HCT116 (cell line): ENCODE measurements at regions not wholly inside any gene's neighbourhood (a gene's known extent, or its start where the extent isn't known, plus 50 kb on each side); places are given as distances from the start of the nearest gene placed in this dataset.
"Not testable (repeated sequence)": the region's sequence is repeated elsewhere in the genome, so short reads cannot be mapped to it uniquely, and the experiment has no call there.

Experiments
- ATAC-seq: fragments of 200-7000 bp; cut with Tn5 transposase; 2 replicates; pipeline ENCODE4 v1.9.1; 2020; ENCODE audit warnings: mild to moderate bottlenecking, moderate library complexity
- BruUV-seq: library from RNA; stranded (reverse); fragments of 400-500 nt; replicated peaks from 2 replicates; lab custom pipeline; 2021; lab: Mats Ljungman, UMichigan
- CTCF ChIA-PET: fragments of 300-600 bp; sonication (Branson Sonifier 250); formaldehyde crosslinking; loops from one replicate; lab custom pipeline; 2021; ENCODE audit warnings: antibody characterized with exemption; lab: Charles Lee
- POLR2A ChIA-PET: fragments of 300-600, 350-600 bp; sonication (Branson Sonifier 250); formaldehyde crosslinking; loops from one replicate; lab custom pipeline; 2021; ENCODE audit warnings: antibody characterized with exemption; lab: Charles Lee
- RAD21 ChIA-PET, 2 experiments: fragments of 300-600 bp; sonication (Branson Sonifier 250); formaldehyde crosslinking; loops; one replicate each; lab custom pipeline; 2023; ENCODE audit warnings: low total read pairs in 2 of 2; ENCODE audit not compliant: uncharacterized antibody in 2 of 2, unreplicated experiment in 2 of 2, low non-redundant PET in 1 of 2; lab: Charles Lee
- DNase-seq: peaks from one replicate; pipeline ENCODE4 v3.0.0-alpha.2; 2010; ENCODE audit warnings: low read depth, low spot score
- H2AFZ ChIP-seq: fragments of 200-600 bp; shearing (Covaris generic), sonication (generic); 2 replicates; pipeline ENCODE4 v1.6.1; 2017; ENCODE audit warnings: low read depth, mixed run types, mixed read lengths, antibody characterized with exemption, low read length; ENCODE audit not compliant: poor library complexity, severe bottlenecking
- H3K27ac ChIP-seq: 2 replicates; pipeline ENCODE4 v1.5.1; 2012; ENCODE audit warnings: low read depth, low read length
- H3K27me3 ChIP-seq: fragments of 200-600 bp; sonication (generic); 2 replicates; pipeline ENCODE4 v1.6.1; 2016; ENCODE audit warnings: mixed run types, low read length, mixed read lengths; ENCODE audit not compliant: insufficient read depth
- H3K36me3 ChIP-seq, 2 experiments: fragments of 200-500 bp in 1 of 2; fragments of 200-600 bp in 1 of 2; sonication (Bioruptor generic) in 1 of 2; sonication (generic) in 1 of 2; 2 replicates each; pipeline versions ENCODE4 v1.5.1 to v1.6.1; 2014 to 2016; ENCODE audit warnings: low read length in 2 of 2, inconsistent platforms in 1 of 2, mixed read lengths in 1 of 2, mixed run types in 1 of 2; ENCODE audit not compliant: insufficient read depth in 2 of 2, control insufficient read depth in 1 of 2
- H3K4me1 ChIP-seq, 2 experiments: fragments of 200-600 bp in 1 of 2; sonication (generic) in 1 of 2; 2 replicates each; pipeline versions ENCODE4 v1.5.1 to v1.6.1; 2012 to 2017; ENCODE audit warnings: low read length in 2 of 2, inconsistent platforms in 1 of 2, mild to moderate bottlenecking in 1 of 2, mixed read lengths in 1 of 2, mixed run types in 1 of 2, moderate library complexity in 1 of 2; ENCODE audit not compliant: insufficient read depth in 2 of 2, control insufficient read depth in 1 of 2
- H3K4me2 ChIP-seq: fragments of 200-600 bp; sonication (generic); 2 replicates; pipeline ENCODE4 v1.6.1; 2017; ENCODE audit warnings: mixed run types, low read length, mixed read lengths
- H3K4me3 ChIP-seq, 2 experiments: fragments of 200-600 bp in 1 of 2; sonication (generic) in 1 of 2; replicated peaks in 1 of 2; 2 replicates each; pipeline ENCODE4 v1.5.1; 2011 to 2016; ENCODE audit warnings: low read length in 2 of 2, control low read depth in 1 of 2, low read depth in 1 of 2, mild to moderate bottlenecking in 1 of 2, mixed read lengths in 1 of 2, mixed run types in 1 of 2
- H3K79me2 ChIP-seq: fragments of 200-600 bp; sonication (generic); 2 replicates; pipeline ENCODE4 v1.6.1; 2017; ENCODE audit warnings: mild to moderate bottlenecking, mixed run types, low read length, moderate library complexity, mixed read lengths; ENCODE audit not compliant: insufficient read depth
- H3K9ac ChIP-seq: fragments of 200-600 bp; sonication (generic); 2 replicates; pipeline ENCODE4 v1.6.1; 2016; ENCODE audit warnings: low read length, mixed read lengths
- H3K9me2 ChIP-seq: fragments of 200-600 bp; sonication (generic), shearing (Covaris generic); 2 replicates; pipeline ENCODE4 v1.6.1; 2017; ENCODE audit warnings: mixed run types, mild to moderate bottlenecking, moderate library complexity; ENCODE audit not compliant: insufficient read depth
- H3K9me3 ChIP-seq, 2 experiments: fragments of 200-500 bp in 1 of 2; fragments of 200-600 bp in 1 of 2; sonication (Bioruptor generic) in 1 of 2; sonication (generic) in 1 of 2; 2 replicates each; pipeline ENCODE4 v1.6.1; 2014 to 2017; ENCODE audit warnings: low read length in 2 of 2, mixed read lengths in 2 of 2, inconsistent platforms in 1 of 2, low read depth in 1 of 2, mild to moderate bottlenecking in 1 of 2, mixed run types in 1 of 2, moderate library complexity in 1 of 2; ENCODE audit not compliant: control insufficient read depth in 1 of 2, insufficient read depth in 1 of 2
- H4K20me1 ChIP-seq: fragments of 200-600 bp; sonication (generic), shearing (Covaris generic); 2 replicates; pipeline ENCODE4 v1.6.1; 2017; ENCODE audit warnings: mixed run types, mild to moderate bottlenecking, moderate library complexity; ENCODE audit not compliant: insufficient read depth
- ATF3 ChIP-seq: IDR thresholded peaks from 2 replicates; pipeline ENCODE4 v1.6.1; 2012
- CEBPB ChIP-seq: IDR thresholded peaks from 2 replicates; pipeline ENCODE4 v1.6.1; 2012; ENCODE audit warnings: low read depth
- CTCF ChIP-seq, 3 experiments: fragments of 200-600 bp in 1 of 3; sonication (generic) in 1 of 3; IDR thresholded peaks in 2 of 3; conservative IDR thresholded peaks in 1 of 3; 2 replicates each; pipeline ENCODE4 v1.5.1; 2012 to 2017; ENCODE audit warnings: low read depth in 2 of 3, low read length in 2 of 3, antibody characterized with exemption in 1 of 3, borderline replicate concordance in 1 of 3, control low read depth in 1 of 3, mild to moderate bottlenecking in 1 of 3, mixed read lengths in 1 of 3, mixed run types in 1 of 3, moderate library complexity in 1 of 3; ENCODE audit not compliant: insufficient read depth in 1 of 3
- EGR1 ChIP-seq: IDR thresholded peaks from 2 replicates; pipeline ENCODE4 v1.6.1; 2012; ENCODE audit warnings: low read depth
- ELF1 ChIP-seq: IDR thresholded peaks from 2 replicates; pipeline ENCODE4 v1.6.1; 2012; ENCODE audit warnings: low read depth, borderline replicate concordance
- EZH2 ChIP-seq: fragments of 200-600 bp; sonication (generic); IDR thresholded peaks from 2 replicates; pipeline ENCODE4 v1.6.1; 2017; ENCODE audit warnings: antibody characterized with exemption, mixed run types
- FOSL1 ChIP-seq: IDR thresholded peaks from 2 replicates; pipeline ENCODE4 v1.6.1; 2012; ENCODE audit warnings: low read depth
- MAX ChIP-seq: IDR thresholded peaks from 2 replicates; pipeline ENCODE4 v1.6.1; 2012
- POLR2A ChIP-seq: IDR thresholded peaks from 2 replicates; pipeline ENCODE4 v1.7.0; 2011; ENCODE audit warnings: borderline replicate concordance; ENCODE audit not compliant: insufficient read depth, insufficient read length; ENCODE audit errors: extremely low read depth
- POLR2AphosphoS5 ChIP-seq: IDR thresholded peaks from 2 replicates; pipeline ENCODE4 v1.6.1; 2011; ENCODE audit warnings: mild to moderate bottlenecking, low read depth, low read length, moderate library complexity
- REST ChIP-seq: IDR thresholded peaks from 2 replicates; pipeline ENCODE4 v1.6.1; 2012; ENCODE audit warnings: low read depth
- SP1 ChIP-seq: IDR thresholded peaks from 2 replicates; pipeline ENCODE4 v1.6.1; 2012; ENCODE audit warnings: low read depth
- SRF ChIP-seq: IDR thresholded peaks from 2 replicates; pipeline ENCODE4 v1.6.1; 2012; ENCODE audit warnings: low read depth
- TCF7L2 ChIP-seq: IDR thresholded peaks from 2 replicates; pipeline ENCODE4 v1.7.0; 2011; ENCODE audit warnings: borderline replicate concordance, inconsistent platforms; ENCODE audit not compliant: insufficient read depth, insufficient read length; ENCODE audit errors: extremely low read depth
- YY1 ChIP-seq: IDR thresholded peaks from 2 replicates; pipeline ENCODE4 v1.6.1; 2011; ENCODE audit warnings: low read length, low read depth, moderate library complexity, mild to moderate bottlenecking; ENCODE audit not compliant: insufficient replicate concordance; ENCODE audit errors: extremely low read depth
- ZNF274 ChIP-seq: fragments of 200-500 bp; sonication (Bioruptor generic); IDR thresholded peaks from 2 replicates; pipeline ENCODE4 v1.6.1; 2014; ENCODE audit warnings: mild to moderate bottlenecking, low read depth, low read length, inconsistent platforms
- intact Hi-C: fragments of 100-400 bp; cut with micrococcal nuclease; formaldehyde crosslinking; loops from 2 replicates; pipeline ENCODE4 v1.10.0; 2022

GRCh38 chr11:22941544-22941943 lies 81.3 kb upstream of the CCDC179 start:
- intact Hi-C loops, RAD21 ChIA-PET, BruUV-seq, POLR2A ChIA-PET, H3K9ac ChIP-seq, ATAC-seq, H3K9me3 ChIP-seq, H2AFZ ChIP-seq, H3K36me3 ChIP-seq, H3K4me3 ChIP-seq, H3K4me1 ChIP-seq, CTCF ChIA-PET, H3K9me2 ChIP-seq, H4K20me1 ChIP-seq, H3K27ac ChIP-seq, H3K27me3 ChIP-seq, H3K79me2 ChIP-seq, H3K4me2 ChIP-seq, DNase-seq: not testable (repeated sequence)

GRCh38 chr11:22957786-22958185 lies 97.5 kb upstream of the CCDC179 start:
- Histone ChIP-seq H3K36me3 (no peaks in the 10 kb centered on the region), H3K9me3 (peaks cover 0 to 9% of the 10 kb centered on the region in 2 experiments; a peak in 1 of 4 replicates), H2AFZ (no peak overlapping the region), H3K27ac (no peak overlapping the region), H3K27me3 (no peaks in the 10 kb centered on the region), H3K79me2 (no peaks in the 10 kb centered on the region), H3K9me2 (no peaks in the 10 kb centered on the region), H3K4me1 (no peaks in the 10 kb centered on the region), H4K20me1 (no peaks in the 10 kb centered on the region), H3K4me3 (no peak overlapping the region), H3K9ac (no peak overlapping the region), H3K4me2 (no peak overlapping the region)
- no TSS peak for BruUV-seq
- TF ChIP-seq CEBPB (no peak), EGR1 (no peak), REST (no peak), ZNF274 (no peak), SP1 (no peak), FOSL1 (no peak), EZH2 (no peak), ATF3 (no peak), SRF (no peak), POLR2AphosphoS5 (no peak), ELF1 (no peak), POLR2A (no peak), TCF7L2 (no peak), MAX (no peak), CTCF (IDR thresholded peaks at IDR 0.05 in 2 of 3, conservative IDR thresholded peaks at IDR 0.05 in 1 of 3; ENCODE audit: borderline replicate concordance in 1 of 3, insufficient read depth in 1 of 3, low read depth in 2 of 3, low read length in 2 of 3) (no peak), YY1 (no peak)
- DNase-seq (no peak), ATAC-seq (no peak)
- CTCF ChIA-PET: no interaction called here
- intact Hi-C loops: no loop called here
- RAD21 ChIA-PET: no interaction called here
- POLR2A ChIA-PET: no interaction called here
